A673 (cell line): ENCODE measurements at regions not wholly inside any gene's neighbourhood (a gene's known extent, or its start where the extent isn't known, plus 50 kb on each side); places are given as distances from the start of the nearest gene placed in this dataset.

Experiments used
- BruUV-seq: library from RNA; stranded (reverse); fragments of 400-500 nt; replicated peaks from 2 replicates; lab custom pipeline; 2021; lab: Mats Ljungman, UMichigan
- CTCF ChIA-PET: fragments of 300-600 bp; sonication (Branson Sonifier 250); formaldehyde crosslinking; loops from one replicate; lab custom pipeline; 2022; ENCODE audit warnings: antibody characterized with exemption; lab: Charles Lee
- POLR2A ChIA-PET: fragments of 300-600 bp; sonication (Branson Sonifier 250); formaldehyde crosslinking; loops from one replicate; lab custom pipeline; 2022; ENCODE audit warnings: antibody characterized with exemption; ENCODE audit not compliant: low non-redundant PET; lab: Charles Lee
- DNase-seq: peaks from one replicate; pipeline ENCODE4 v3.0.0-alpha.2; 2015; ENCODE audit warnings: low spot score
- H3K27ac ChIP-seq: fragments of 200-600 bp; sonication (generic); 2 replicates; pipeline ENCODE4 v1.5.1; 2016; ENCODE audit warnings: mixed run types, low read depth, mild to moderate bottlenecking, mixed read lengths, antibody characterized with exemption, low read length; ENCODE audit not compliant: poor library complexity, severe bottlenecking
- H3K27me3 ChIP-seq: fragments of 200-600 bp; sonication (generic); replicated peaks from 2 replicates; pipeline ENCODE4 v1.6.1; 2017; ENCODE audit warnings: mixed run types, low read depth, mild to moderate bottlenecking, mixed read lengths, antibody characterized with exemption, low read length; ENCODE audit not compliant: insufficient read depth, poor library complexity
- H3K36me3 ChIP-seq: fragments of 200-600 bp; sonication (generic); 2 replicates; pipeline ENCODE4 v1.6.1; 2016; ENCODE audit warnings: mixed run types, mild to moderate bottlenecking, mixed read lengths, antibody characterized with exemption, low read length; ENCODE audit not compliant: insufficient read depth, poor library complexity, severe bottlenecking
- H3K4me1 ChIP-seq: fragments of 200-600 bp; sonication (generic); 2 replicates; pipeline ENCODE4 v1.6.1; 2017; ENCODE audit warnings: mixed run types, mild to moderate bottlenecking, mixed read lengths, antibody characterized with exemption, low read length; ENCODE audit not compliant: insufficient read depth, poor library complexity, severe bottlenecking
- H3K4me3 ChIP-seq: fragments of 200-600 bp; sonication (generic); 2 replicates; pipeline ENCODE4 v1.5.1; 2016; ENCODE audit warnings: low read depth, mixed run types, mild to moderate bottlenecking, mixed read lengths, low read length; ENCODE audit not compliant: poor library complexity, severe bottlenecking
- H3K9me3 ChIP-seq: fragments of 200-600 bp; sonication (generic); 2 replicates; pipeline ENCODE4 v1.6.1; 2016; ENCODE audit warnings: mixed run types, low read depth, mild to moderate bottlenecking, mixed read lengths, antibody characterized with exemption, low read length; ENCODE audit not compliant: poor library complexity, severe bottlenecking
- EZH2 ChIP-seq: fragments of 200-600 bp; sonication (generic); IDR thresholded peaks from 2 replicates; pipeline ENCODE4 v1.6.1; 2017; ENCODE audit warnings: borderline replicate concordance, low read depth, mild to moderate bottlenecking, mixed read lengths, antibody characterized with exemption, low read length; ENCODE audit not compliant: poor library complexity, severe bottlenecking
- intact Hi-C: fragments of 100-400 bp; cut with micrococcal nuclease; formaldehyde crosslinking; loops from one replicate; pipeline ENCODE4 v1.10.0; 2022; ENCODE audit not compliant: unreplicated experiment
- TF ChIP-seq, protein P1 (sequence below): fragments of 300-800, 200-600 bp; sonication (generic); conservative IDR thresholded peaks from 2 replicates; pipeline ENCODE4 v1.5.1; 2017; ENCODE audit warnings: low read depth, mild to moderate bottlenecking, antibody characterized with exemption, low read length, moderate library complexity, mixed read lengths

DNA sequence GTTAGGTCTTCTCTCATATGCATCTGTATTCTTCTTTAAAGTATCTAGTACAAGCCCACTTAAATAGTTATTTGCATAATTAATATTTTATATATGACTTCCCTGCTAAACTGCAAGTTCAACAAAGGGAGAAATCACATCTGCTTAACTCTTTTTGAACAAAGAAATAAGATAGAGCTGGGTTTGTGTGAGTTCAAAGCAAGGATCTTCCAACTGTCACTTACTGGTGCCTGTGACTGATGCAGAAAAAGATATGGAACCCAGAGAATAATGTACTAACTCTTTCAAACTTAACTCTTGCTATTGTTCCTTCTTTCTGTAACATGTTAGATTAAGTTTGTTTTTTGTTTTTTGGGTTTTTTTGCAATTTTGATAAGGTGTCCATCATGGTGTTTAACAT, 71.3 kb upstream of the SP4 start:
- peaks cover 46% of the 10 kb centered on the region for H3K27me3 ChIP-seq
- no peak overlapping the region for H3K4me3 ChIP-seq
- no peak for DNase-seq
- no peaks in the 10 kb centered on the region for H3K9me3 ChIP-seq
- no TSS peak for BruUV-seq
- H3K27ac ChIP-seq = no peak overlapping the region
- no peaks in the 10 kb centered on the region for H3K4me1 ChIP-seq
- POLR2A ChIA-PET = no interaction called here
- TF ChIP-seq EZH2 = no peak
- TF ChIP-seq, protein P1, sequence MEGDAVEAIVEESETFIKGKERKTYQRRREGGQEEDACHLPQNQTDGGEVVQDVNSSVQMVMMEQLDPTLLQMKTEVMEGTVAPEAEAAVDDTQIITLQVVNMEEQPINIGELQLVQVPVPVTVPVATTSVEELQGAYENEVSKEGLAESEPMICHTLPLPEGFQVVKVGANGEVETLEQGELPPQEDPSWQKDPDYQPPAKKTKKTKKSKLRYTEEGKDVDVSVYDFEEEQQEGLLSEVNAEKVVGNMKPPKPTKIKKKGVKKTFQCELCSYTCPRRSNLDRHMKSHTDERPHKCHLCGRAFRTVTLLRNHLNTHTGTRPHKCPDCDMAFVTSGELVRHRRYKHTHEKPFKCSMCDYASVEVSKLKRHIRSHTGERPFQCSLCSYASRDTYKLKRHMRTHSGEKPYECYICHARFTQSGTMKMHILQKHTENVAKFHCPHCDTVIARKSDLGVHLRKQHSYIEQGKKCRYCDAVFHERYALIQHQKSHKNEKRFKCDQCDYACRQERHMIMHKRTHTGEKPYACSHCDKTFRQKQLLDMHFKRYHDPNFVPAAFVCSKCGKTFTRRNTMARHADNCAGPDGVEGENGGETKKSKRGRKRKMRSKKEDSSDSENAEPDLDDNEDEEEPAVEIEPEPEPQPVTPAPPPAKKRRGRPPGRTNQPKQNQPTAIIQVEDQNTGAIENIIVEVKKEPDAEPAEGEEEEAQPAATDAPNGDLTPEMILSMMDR = no peak
- intact Hi-C loops = no loop called here
- CTCF ChIA-PET = no interaction called here
- no peaks in the 10 kb centered on the region for H3K36me3 ChIP-seq

DNA sequence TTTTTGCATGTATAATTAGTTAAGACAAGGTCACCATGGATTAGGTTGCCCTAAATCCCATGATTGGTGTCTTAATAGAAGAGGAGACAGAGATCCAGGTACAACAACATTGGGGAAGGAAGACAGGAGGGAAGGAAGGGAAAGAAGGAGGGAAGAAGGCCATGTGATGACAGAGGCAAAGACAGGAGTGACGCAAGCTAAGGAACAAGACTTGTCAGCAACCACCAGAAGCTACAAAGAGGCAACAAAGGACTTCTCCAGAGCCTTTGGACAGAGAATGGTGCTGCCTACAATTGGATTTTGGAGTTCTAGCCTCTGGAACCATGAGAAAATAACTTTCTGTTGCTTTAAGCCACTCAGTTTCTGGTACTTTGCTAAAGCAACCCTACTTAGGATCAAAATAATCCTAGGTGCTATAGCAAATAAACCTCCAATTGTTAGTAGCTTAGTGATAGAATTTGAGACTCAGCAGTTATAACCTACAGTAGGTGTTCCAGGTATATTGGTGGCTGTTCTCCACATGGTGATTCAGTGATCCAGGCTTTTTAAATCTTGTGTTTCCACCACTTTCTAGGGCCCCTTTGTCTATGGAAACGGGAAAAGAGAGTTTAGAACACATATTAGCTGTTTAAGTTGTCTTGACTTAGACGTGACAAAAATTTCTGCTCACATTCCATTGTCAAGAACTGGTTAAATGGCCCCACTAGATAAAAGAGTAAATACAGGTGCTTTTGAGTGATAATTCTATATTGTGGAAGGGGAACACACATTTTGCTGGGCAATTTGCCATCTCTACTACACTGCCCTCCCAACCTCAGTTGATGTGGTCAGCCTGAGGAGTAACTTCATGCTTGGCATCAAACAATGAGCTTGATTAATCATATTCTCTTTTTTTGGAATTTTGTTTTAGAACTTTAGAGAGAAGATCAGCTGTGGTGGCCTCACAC, 70.5 kb upstream of the SP4 start:
- peaks cover 47% of the 10 kb centered on the region for H3K27me3 ChIP-seq
- H3K4me3 ChIP-seq = no peak overlapping the region
- H3K36me3 ChIP-seq = no peaks in the 10 kb centered on the region
- CTCF ChIA-PET = no interaction called here
- H3K27ac ChIP-seq = no peak overlapping the region
- POLR2A ChIA-PET = no interaction called here
- TF ChIP-seq, protein P1 = no peak
- no peak for TF ChIP-seq EZH2
- intact Hi-C loops = no loop called here
- no peak for DNase-seq
- no TSS peak for BruUV-seq
- H3K9me3 ChIP-seq = no peaks in the 10 kb centered on the region
- H3K4me1 ChIP-seq = no peaks in the 10 kb centered on the region

DNA sequence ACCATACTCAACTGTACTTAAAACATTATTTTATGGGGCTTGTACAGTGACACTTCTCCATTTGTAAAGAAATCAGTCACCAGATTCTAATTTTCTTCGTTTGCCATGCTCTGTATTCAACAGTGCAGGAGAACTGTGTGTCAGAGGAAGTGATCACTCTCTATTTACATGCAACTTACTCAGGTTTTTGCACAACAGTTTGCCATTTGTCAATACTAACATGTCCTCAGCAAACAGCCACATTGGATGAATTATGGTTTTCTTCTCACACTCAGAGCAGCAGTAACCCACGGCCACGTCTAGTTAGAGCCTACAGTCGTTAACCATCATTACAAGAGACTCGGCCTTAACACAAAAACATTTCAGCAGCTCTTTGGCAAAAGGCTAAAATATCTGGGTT, 69.2 kb upstream of the SP4 start:
- CTCF ChIA-PET = no interaction called here
- BruUV-seq = no TSS peak
- intact Hi-C loops = no loop called here

More for the DNA sequence above, 69.2 kb upstream of the SP4 start:
- H3K27ac ChIP-seq = no peak overlapping the region
- no peaks in the 10 kb centered on the region for H3K4me1 ChIP-seq
- no peaks in the 10 kb centered on the region for H3K9me3 ChIP-seq
- POLR2A ChIA-PET = no interaction called here
- no peak overlapping the region for H3K4me3 ChIP-seq
- H3K36me3 ChIP-seq = no peaks in the 10 kb centered on the region
- DNase-seq = no peak
- no peak for TF ChIP-seq EZH2
- TF ChIP-seq, protein P1 = no peak
- H3K27me3 ChIP-seq = peaks cover 45% of the 10 kb centered on the region
